NOMO-1 treated with DMSO at 0.1 percent for 48 hours (cell line): ENCODE measurements at regions not wholly inside any gene's neighbourhood (a gene's known extent, or its start where the extent isn't known, plus 50 kb on each side); places are given as distances from the start of the nearest gene placed in this dataset.
"Not testable (repeated sequence)": the region's sequence is repeated elsewhere in the genome, so short reads cannot be mapped to it uniquely, and the experiment has no call there.

Experiments
- DNase-seq: peaks from one replicate; lab custom pipeline; 2025; ENCODE audit not compliant: unreplicated experiment; lab: John Stamatoyannopoulos, UW

DNA sequence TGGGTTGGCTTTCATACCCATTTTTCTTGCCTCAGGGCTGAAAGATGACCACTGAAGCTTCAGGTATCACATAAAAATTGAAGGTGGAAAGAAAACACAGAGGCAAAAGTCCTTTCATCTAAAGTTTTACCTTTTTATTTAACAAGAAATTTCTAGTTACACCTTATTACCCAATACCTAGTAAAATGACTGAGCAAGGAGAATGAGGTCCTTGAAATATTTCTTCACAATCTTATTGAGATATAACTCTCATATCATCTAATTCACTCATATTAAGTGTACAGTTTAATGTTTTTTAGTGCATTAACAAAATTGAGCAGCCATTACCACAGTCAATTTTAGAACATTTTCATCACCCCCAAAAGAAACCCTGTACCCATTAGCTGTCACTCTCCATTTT lies 112.9 kb upstream of the ADTRP start:
- DNase-seq = no peak

DNA sequence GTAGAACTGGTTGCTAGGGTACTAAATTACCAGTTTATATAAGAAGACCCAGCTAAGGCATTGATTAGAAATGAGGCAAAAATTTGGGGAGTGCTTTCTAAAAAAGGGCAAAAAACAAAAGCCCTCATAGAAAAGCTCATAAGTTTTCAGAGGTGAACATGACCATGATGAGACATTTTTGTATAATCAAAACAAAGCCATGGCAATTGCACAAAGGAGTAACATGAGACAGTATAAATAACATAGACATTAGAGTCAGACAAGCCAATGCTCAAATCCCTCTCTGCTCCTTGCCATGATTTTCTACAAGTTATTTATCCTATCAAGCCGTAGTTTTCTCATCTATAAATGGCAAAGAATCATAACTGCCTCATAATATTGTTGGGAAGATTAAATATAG lies 112.2 kb upstream of the ADTRP start:
- no peak for DNase-seq

- DNase-seq = no peak
These were observed 111.6 kb upstream of the ADTRP start for GRCh38 chr6:11890209-11890608.

DNA sequence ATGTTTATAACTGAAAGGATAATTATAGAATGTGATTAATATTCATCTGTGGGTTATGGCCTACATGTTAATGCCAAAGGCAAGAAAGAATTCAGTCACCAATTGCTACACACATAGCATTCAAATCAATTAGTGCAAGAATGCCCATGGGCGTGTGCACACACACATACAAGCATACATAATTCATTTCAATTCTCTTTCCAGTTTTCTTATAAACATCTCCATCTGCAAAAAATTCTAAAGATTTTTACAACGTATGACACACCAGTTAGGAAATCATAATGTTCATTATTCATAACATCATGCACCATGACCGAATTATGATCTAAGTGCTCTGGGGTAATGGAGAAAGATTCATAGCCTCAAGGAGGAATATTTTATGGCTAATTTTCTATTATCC lies 111.0 kb upstream of the ADTRP start:
- no peak for DNase-seq

- DNase-seq = no peak
These were observed 110.1 kb upstream of the ADTRP start for GRCh38 chr6:11888727-11889126.

DNA sequence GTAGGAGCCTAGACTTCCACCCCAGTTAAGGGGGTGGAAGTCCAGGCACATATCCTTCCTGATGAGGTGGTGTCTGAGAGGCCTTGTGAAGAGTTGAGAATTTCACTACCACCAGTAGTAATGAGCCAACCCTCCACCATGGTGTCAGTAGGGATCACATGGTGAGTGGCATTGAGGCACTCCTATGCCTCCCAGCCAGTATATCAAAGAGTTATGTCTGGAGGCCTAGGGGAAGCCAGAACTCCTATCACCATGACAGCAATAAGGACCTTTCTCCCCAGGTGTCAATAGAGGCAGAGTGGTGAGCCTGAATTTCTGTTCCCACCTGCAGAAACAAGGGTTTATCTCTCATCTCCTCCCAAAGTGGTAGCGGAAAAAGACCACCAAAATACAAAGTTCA lies 106.6 kb upstream of the ADTRP start:
- DNase-seq = no peak

DNA sequence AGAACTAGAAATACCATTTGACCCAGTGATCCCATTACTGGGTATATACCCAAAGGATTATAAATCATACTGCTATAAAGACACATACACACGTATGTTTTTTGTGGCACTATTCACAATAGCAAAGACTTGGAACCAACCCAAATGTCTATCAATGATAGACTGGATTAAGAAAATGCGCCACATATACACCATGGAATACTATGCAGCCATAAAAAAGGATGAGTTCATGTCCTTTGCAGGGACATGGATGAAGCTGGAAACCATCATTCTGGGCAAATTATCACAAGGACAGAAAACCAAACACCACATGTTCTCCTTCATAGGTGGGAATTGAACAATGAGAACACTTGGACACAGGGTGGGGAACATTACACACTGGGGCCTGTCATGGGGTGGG lies 104.9 kb upstream of the ADTRP start:
- DNase-seq = not testable (repeated sequence)

- DNase-seq = not testable (repeated sequence)
These were observed 101.6 kb upstream of the ADTRP start for GRCh38 chr6:11880156-11880555.

- no peak for DNase-seq
These were observed 100.1 kb upstream of the ADTRP start for GRCh38 chr6:11878735-11879134.

GRCh38 chr6:11878029-11878428 lies 99.4 kb upstream of the ADTRP start:
- DNase-seq = no peak

- peak; percentile 44 for DNase-seq
These were observed 98.4 kb upstream of the ADTRP start for GRCh38 chr6:11876934-11877433.

- no peak for DNase-seq
These were observed 96.9 kb upstream of the ADTRP start for GRCh38 chr6:11875325-11876109.

GRCh38 chr6:11869672-11870340 lies 91.2 kb upstream of the ADTRP start:
- no peak for DNase-seq

DNA sequence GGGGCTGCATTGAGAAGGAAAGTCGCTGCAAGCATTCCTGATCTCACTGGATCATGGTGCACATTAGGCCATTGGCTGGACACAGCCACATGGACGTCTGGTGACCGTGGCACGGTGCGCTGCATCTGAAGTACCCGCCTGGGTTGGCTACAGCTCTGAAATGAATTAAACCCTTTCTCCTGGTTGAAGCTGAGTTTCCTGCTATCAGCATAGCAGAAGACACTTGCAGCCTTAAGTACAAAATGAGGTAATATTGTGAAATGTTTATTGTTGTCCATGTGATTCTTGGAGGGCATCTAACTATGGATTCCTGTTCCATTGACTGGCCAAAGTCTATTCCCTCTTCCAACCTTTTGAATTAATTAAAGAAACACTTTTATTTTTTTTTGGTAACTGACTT lies 89.8 kb upstream of the ADTRP start:
- DNase-seq = no peak

DNA sequence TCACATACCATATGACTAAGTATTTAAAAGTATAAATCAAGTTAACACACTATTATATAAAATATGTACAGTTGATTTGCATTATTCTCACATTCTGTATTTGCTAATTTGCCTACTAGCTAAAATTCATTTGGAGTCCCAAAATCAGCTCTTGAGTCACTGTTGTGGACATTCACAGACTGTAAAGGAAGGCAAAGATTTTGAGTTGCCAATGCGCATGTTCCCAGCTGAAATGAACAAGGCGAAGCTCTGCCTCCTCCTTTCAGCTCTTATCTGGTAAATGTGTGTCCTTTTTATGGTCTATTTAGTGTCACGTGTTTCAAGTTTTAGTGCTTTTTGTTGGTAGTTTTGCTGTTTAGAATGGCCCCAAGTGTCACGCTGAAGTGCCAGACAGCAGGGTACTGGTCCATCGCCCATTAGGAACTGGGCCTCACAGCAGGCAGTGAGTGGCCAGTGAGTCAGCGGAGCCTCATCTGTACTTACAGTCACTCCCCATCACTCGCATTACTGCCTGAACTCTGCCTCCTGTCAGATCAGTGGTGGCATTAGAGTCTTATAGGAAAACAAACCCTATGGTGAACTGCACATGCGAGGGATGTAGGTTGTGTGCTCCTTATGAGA lies 87.2 kb upstream of the ADTRP start:
- no peak for DNase-seq

DNA sequence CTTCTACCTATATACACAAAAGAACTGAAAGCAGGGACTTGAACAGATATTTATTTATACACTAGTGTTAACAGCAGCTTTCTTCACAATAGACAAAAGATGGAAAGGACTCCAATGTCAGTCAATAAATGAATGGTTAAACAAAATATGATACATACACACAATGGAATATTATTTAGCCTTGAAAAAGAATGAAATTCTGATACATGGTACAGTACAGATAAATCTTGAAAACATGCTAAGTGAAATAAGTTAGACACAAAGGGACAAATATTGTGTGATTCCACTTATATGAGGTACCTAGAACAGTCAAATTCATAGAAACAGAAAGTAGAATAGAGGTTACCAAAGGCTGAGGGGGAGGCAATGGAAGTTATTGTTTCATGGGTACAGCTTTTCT lies 79.8 kb upstream of the ADTRP start:
- DNase-seq = no peak

DNA sequence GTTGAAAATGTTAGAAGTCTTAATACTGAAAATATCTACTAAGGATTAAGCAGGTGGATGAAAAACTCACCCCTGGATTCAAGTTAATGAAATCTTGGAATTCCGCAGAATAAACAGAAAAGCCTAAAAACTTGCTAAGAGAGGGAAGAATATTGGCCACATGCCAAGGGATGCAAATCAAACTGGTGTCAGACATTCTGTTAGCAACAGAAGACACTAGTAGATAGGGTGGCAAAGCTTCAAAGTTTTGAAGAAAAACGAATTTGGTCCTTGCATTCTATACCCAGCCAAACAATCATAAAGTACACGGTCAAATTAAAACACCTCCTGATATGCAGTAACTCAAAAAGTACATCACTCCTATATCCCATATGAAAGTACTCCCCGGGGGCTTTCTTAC lies 77.1 kb upstream of the ADTRP start:
- no peak for DNase-seq

DNA sequence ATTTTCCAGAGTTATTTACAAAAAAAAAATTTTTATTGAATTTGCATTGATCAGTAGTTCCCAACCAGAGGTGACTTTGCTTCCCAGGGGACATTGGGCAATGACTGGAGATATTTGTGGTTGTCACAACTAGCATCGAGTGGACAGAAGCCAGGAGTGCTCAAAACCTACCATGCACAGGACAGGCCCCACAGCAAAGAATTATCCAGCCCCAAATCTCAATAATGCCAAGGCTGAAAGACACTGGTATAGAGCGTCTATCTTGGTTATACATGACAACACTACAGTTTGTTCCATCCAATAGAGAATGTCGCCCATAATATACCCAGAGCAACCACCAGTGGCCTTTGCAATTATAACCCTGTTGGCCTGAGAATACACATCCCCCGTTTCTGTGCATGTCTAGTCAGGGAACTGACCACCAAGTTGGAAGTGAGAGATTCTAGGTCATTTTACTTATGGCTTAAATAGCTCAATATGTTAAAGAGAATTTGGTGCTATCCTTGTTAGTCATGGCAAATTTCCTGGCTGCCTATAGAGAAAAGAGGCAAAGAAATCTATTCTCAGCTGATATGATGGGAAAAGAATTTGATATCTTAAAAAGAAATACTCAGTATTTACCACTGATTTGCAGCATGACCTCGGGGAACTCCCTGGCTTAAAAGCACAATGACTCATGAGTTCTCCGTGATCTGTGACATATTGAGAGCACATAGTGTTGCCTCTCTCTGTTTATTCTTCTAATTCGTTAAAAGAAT lies 76.0 kb upstream of the ADTRP start:
- peak; percentile 17 for DNase-seq

GRCh38 chr6:11853678-11854407 lies 75.2 kb upstream of the ADTRP start:
- DNase-seq = peak; percentile 77

DNA sequence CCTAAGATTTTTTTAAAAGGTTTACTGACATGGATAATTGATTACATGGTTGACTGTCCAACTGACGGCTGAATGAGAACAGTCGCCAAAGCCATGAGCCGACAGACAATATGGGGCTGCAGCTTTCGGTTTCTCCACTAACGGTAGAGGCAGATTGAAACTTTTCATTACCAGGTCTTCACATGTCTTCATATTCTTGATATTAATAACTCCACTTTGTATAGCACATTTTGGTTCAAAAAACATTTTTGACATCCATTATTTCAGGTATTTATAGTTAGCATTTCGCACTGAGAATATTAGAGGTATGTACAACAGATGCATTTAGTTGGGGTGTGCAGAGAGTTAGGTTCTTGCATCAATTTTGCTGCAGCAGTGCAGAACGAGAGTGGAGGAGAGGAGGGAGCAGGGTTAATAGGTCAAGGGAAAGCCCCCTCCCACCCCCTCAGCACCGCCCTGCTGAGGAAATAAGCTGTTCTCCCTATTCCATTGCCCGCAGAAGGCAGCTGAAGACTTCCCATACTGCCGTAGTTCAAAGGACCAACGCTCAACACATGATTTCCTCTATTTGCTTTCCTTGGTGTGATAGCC lies 73.6 kb upstream of the ADTRP start:
- DNase-seq = no peak
